NB4 (cell line): ENCODE measurements at regions not wholly inside any gene's neighbourhood (a gene's known extent, or its start where the extent isn't known, plus 50 kb on each side); places are given as distances from the start of the nearest gene placed in this dataset.

ENCODE experiments used
- DNase-seq: peaks from one replicate; pipeline ENCODE4 v3.0.0; 2010; ENCODE audit warnings: low read depth
- H3K4me3 ChIP-seq: one replicate; pipeline ENCODE4 v1.5.1; 2011; ENCODE audit warnings: mild to moderate bottlenecking, low read depth, low read length, moderate library complexity
- MYC ChIP-seq: IDR thresholded peaks from 2 replicates; pipeline ENCODE4 v1.6.1; 2011; ENCODE audit warnings: low read depth, low read length
- POLR2A ChIP-seq: IDR thresholded peaks from 2 replicates; pipeline ENCODE4 v1.6.1; 2011; ENCODE audit warnings: mild to moderate bottlenecking; ENCODE audit not compliant: insufficient read length; ENCODE audit errors: extremely low read depth
- TF ChIP-seq, protein P1 (sequence below): IDR thresholded peaks from one replicate; pipeline ENCODE4 v1.5.1; 2012; ENCODE audit warnings: low read depth, low read length
- TF ChIP-seq, protein P2 (sequence below): IDR thresholded peaks from 2 replicates; pipeline ENCODE4 v1.6.1; 2011; ENCODE audit warnings: low read depth, low read length

DNA sequence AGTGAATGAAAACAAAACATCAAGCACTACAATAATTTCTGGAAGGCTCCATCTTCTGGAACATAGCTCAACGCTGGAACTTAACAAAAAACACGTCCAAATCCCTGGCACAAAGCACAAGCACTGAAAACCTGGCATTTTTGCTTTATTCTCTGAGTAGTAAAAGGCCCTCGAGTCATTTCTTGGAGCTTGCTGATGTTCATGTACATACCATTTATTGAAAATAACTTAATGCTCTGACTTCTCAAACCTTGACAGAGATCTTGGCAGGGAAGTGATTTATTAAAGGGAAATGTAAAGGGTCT, 76.5 kb upstream of the STK17B start:
- no peak for DNase-seq
- H3K4me3 ChIP-seq: no peak overlapping the region
- no peak for TF ChIP-seq MYC
- TF ChIP-seq, protein P1, sequence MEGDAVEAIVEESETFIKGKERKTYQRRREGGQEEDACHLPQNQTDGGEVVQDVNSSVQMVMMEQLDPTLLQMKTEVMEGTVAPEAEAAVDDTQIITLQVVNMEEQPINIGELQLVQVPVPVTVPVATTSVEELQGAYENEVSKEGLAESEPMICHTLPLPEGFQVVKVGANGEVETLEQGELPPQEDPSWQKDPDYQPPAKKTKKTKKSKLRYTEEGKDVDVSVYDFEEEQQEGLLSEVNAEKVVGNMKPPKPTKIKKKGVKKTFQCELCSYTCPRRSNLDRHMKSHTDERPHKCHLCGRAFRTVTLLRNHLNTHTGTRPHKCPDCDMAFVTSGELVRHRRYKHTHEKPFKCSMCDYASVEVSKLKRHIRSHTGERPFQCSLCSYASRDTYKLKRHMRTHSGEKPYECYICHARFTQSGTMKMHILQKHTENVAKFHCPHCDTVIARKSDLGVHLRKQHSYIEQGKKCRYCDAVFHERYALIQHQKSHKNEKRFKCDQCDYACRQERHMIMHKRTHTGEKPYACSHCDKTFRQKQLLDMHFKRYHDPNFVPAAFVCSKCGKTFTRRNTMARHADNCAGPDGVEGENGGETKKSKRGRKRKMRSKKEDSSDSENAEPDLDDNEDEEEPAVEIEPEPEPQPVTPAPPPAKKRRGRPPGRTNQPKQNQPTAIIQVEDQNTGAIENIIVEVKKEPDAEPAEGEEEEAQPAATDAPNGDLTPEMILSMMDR: no peak
- TF ChIP-seq POLR2A: no peak
- TF ChIP-seq, protein P2, sequence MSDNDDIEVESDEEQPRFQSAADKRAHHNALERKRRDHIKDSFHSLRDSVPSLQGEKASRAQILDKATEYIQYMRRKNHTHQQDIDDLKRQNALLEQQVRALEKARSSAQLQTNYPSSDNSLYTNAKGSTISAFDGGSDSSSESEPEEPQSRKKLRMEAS: no peak

DNA sequence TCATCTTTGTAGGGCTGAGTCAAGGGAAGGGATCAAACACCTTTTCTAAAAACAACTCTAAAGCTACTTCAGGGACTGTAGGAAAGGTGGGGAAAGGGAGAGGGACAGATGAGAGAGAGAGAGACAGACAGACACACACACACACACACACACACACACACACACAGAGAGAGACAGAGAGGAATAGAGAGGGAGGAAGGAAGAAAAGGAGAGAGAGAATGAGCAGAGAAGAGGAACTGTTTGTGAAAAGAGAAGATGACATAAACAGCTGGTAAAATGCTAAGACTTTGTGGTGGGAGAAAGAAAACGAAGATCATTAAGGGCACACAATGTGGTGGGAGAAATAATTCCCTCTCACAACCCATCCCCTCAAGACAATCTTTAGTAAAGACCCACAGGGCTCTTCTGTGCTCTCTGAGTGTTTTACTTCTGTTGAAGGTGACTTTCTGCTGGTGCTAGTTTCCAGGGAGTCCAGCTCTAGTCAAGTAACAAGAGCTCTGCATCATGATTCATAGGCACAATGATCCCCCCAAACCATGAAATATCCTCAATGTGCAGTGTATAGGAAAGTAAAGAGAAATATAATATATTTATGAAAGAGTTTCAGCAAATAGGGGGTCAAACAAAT, 77.2 kb upstream of the STK17B start:
- peak; percentile 56 for DNase-seq
- no peak overlapping the region for H3K4me3 ChIP-seq
- no peak for TF ChIP-seq MYC
- TF ChIP-seq, protein P1: no peak
- TF ChIP-seq, protein P2: no peak
- no peak for TF ChIP-seq POLR2A

DNA sequence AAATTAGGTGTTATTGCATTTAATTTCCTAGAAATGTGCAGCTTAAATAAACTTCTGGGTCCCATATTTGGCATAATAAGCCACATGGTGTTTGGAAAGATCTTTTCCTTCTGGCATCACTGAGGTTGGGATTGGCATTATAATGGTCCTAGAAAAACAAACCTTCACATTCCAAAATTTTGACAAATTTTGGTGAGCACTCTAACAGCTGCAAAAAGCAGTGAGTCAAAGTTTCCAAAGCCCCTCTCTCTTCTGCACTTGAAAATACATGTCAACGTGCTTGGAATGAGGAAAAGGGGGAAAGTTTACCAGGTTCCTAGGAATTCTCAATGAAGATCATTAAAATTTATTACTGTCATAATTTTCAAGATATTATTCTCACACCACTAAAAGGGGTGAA, 77.8 kb upstream of the STK17B start:
- no peak for DNase-seq
- H3K4me3 ChIP-seq: no peak overlapping the region
- TF ChIP-seq MYC (no peak), POLR2A (no peak)
- TF ChIP-seq, protein P1: no peak
- TF ChIP-seq, protein P2: no peak

DNA sequence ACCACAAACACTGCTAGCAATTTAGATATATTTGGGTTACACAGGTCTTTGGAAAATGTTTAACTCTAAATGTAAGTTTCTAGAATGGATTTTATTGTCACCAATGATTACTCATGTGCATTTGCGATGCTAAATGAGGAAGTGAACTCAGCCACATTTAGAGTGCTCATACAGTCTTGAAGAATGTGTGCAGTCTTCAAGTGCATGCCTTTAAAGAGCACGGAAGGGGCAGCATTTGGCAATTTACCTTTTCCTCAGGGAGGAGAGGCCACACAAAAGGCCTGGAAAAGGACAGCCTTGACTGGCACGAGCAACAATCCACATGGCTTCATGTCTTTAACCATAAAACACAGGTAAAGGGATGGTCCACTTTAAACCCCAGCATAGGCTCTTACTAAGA, 78.5 kb upstream of the STK17B start:
- DNase-seq: peak; percentile 90
- TF ChIP-seq, protein P1: no peak
- TF ChIP-seq POLR2A (no peak), MYC (peak; percentile 63; the same call in 1 of the 2 replicates)
- TF ChIP-seq, protein P2: peak; percentile 85
- H3K4me3 ChIP-seq: no peak overlapping the region

DNA sequence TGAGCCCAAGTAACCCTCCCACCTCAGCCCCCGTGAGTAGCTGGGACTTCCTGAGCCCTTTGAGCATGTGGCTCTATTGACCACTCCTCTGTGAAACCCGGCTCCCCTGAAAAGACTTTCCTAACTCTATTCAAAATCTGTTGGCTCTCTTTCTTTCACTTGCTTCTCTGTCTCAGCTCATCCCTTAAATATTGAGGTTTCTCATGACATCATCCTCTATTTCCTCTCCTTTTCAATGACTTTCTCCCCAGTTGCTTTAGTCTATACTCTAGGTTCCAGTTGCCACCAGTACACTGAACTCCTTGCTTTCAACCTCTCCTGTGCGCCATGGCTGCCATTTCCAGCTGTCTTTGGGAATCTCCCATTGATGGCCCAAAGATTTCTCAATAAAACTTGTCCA, 79.8 kb upstream of the STK17B start:
- no peak overlapping the region for H3K4me3 ChIP-seq
- no peak for DNase-seq
- no peak for TF ChIP-seq POLR2A
- TF ChIP-seq, protein P1: no peak
- TF ChIP-seq, protein P2: no peak
- no peak for TF ChIP-seq MYC
